GM19397 (cell line): ENCODE measurements at regions not wholly inside any gene's neighbourhood (a gene's known extent, or its start where the extent isn't known, plus 50 kb on each side); places are given as distances from the start of the nearest gene placed in this dataset.
"Not testable (repeated sequence)": the region's sequence is repeated elsewhere in the genome, so short reads cannot be mapped to it uniquely, and the experiment has no call there.

Experiments
- ATAC-seq: cut with Tn5 transposase; IDR thresholded peaks from one replicate; pipeline ENCODE4 v1.9.1; 2021; ENCODE audit warnings: mild to moderate bottlenecking, moderate library complexity; ENCODE audit not compliant: unreplicated experiment

GRCh38 chrX:15127010-15127409 lies 142.9 kb downstream of the ASB9 start:
- no peak for ATAC-seq

DNA sequence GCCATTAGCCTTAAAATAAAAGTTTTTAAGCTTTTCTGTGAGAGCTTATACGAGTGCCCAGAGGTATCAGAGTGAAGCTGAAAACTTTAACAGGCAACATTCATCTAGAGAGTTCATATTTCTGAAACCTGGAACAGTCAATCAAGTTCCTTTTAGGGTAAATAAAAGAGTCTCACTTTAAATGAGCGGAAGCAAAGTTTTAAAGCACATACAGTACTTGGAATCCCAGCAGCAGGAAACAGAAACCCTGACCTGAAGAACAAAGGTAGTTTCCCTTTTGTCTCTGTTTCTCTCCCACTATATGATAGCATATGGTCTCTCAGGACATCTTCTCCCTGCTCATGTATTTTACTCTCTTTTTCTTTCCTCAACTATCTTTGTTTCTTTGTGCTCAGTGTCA lies 153.0 kb downstream of the ASB9 start:
- no peak for ATAC-seq

DNA sequence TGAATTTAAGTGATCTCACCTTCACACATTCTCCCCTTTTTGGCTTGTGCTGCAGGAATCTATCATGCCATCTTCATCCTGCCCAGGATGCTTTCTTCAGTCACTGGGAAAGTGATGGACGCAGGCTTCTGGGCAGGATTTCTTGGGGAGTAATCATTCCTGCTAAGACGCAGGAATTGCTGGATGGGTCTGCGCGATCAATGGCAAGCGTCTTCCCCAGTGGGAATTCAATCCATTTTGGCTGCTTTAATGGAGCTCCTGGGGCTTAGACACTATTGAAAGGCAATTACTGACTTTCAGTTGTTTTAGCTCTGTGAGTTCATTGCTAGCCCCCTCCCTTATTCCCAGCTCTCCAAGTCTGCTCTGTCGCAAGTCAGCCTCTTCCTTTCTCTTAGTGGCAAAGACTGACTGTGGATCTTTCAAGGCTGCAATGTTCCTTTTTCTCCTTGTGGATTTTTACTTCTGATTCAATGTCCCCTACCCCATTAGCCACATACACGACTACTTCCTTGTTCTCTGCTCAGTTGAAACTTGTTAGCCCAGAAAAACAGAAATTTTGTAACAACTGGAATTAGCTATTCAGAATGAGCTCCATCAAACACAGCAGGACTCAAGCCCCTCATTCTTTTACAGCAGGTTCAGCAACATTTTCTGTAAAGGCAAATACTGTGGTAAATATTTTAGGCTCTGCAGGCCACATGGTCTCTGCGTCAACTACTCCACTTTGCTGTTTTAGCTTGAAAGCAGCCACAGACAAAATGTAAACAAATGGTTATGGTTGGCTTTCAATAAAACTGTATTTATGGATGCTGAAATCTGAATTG lies 154.9 kb downstream of the ASB9 start:
- ATAC-seq: no peak

GRCh38 chrX:15107367-15107988 lies 162.4 kb downstream of the ASB9 start:
- no peak for ATAC-seq

DNA sequence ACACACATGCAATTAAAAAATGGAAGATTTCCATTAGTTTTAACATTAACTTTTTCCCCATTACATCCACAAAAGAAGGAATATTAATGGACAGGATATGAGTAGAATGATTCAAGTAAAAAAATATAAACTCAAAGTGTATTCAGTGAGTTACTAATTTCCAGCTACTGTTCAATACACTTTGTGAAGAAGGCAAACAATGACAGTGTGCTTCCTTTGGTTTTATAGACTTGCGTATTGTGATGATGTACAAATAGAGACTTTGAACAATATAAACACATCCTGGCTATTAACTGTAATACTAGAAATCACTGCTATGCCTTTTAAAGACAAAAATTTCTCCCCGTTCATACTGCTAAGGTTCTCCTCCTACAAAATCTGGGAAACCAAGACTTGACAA lies 171.4 kb downstream of the ASB9 start:
- ATAC-seq: no peak

DNA sequence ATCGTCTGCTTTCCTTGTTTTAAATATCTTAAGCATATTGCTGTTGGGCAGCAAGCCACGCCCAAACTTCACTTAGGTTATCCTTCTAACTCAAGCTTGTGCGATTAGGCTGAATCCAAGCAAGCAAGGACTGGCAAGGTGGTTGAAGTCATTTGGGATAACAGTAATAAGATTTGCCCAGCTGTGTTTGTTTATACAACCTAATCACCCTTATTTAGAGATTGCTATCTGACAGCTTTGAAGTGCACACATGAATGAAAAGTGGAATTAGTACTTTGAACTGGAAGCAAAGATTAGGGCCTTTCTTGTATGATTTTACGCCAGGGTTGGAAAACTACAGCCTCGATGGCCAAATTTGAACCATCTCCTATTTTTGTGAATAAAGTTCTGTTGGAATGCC lies 182.1 kb downstream of the ASB9 start:
- ATAC-seq: no peak

DNA sequence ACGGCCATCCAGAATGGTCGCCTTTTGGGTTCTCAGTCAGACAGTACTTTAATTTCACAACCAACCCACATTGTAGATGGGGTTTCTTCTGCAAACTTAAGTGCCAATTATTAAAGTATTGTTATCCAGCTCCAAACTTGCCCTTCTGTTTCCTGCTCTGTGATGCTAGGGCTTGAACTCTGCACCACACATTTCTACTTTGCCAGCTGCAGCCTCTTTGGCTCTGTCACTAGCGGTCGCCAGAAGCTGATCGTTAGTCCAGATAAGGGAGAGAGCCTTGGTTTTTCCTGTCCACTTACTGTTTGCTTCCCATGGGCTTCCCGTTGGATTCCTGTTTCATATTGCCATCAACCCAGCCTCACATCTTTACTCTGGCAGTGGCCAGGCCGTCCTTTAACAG lies 196.6 kb downstream of the ASB9 start:
- no peak for ATAC-seq

GRCh38 chrX:15072880-15073279 lies 197.0 kb downstream of the ASB9 start:
- no peak for ATAC-seq

GRCh38 chrX:15072259-15072658 lies 197.6 kb downstream of the ASB9 start:
- no peak for ATAC-seq

DNA sequence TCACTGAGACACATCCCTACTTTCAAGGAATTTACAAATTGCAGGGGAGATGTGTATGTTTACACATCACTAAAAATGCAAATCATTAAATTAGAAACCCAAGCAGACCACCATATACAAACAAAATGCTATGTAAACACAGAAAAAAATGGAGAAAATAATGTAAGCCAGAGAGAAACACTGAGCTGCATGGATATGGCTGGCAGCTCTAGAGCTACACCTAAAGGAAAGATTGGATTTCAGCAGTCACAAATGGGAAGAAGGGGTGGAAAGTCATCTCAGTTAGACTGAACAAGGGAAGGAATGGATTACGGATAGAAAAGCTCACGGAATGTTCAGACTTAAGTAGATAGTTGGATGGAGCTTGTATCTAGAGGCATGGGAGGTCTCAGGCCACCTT lies 186.3 kb downstream of the MOSPD2 start:
- no peak for ATAC-seq

DNA sequence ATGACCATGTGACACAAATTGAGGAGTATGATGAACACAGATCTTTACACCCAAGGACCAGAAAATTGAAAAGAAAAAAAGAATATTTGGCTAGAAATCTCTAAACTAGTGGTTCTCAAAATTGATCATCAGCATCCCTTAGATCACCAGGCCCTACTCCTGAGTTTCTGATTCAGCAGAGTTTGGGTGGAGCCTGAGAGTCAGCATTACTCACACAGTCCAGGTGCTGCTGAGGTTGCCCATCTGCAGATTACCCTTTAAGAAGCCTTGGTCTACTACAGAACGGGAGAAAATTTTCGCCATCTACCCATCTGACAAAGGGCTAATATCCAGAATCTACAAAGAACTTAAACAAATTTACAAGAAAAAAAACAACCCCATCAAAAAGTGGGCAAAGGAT lies 182.8 kb downstream of the MOSPD2 start:
- ATAC-seq: no peak

DNA sequence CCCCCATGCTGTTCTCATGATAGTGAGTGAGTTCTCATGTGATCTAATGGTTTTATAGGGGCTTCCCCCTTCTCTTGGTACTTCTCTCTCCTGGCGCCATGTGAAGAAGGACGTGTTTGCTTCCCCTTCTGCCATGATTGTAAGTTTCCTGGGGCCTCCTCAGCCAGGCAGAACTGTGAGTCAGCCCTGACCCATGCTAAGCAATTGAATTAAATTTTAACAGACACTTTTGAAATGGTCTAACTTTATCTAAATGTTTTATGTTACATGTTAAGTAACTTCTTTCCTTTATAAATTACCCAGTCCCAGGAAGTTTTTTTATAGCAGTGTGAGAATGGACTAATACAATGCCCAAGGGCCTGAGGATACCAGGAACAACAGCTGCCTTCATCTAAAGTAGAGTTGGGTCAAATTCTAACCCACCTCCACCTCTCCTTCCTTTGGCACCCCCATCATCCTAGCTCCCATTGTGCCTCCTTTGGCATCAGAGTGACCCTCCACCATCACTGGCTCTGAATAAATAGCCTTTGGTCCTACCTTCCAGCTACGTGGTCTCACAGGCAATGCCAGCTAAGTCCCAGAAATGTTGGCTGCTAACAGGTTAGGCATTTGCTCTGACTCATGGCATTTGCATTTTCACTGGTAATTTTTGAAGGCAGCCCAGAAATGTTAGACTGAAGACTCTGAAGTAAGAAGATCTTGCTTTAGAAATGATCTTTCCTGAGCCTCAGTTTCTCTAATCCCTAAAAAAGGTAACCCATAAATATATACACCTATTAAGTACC lies 182.1 kb downstream of the MOSPD2 start:
- ATAC-seq: no peak

GRCh38 chrX:15050395-15050794 lies 177.2 kb downstream of the MOSPD2 start:
- no peak for ATAC-seq

DNA sequence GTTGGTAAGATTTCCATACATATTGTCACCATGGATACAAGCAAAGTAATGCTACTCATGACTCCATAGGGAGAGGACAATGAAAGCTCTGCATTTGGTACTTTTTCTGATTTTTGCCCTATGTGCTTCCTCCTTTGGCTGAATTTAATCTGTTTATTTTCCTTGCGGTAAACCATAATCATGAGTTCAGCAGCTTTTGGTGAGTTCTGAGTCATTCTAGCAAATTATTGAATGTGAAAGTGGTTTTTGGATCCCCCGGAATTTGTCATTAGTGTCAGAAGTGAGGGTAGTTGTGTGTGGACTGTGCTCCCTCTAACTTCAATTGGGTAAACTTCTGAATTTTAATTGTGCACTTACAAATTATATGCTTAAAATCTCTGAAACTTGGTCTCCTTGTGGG lies 170.3 kb downstream of the MOSPD2 start:
- ATAC-seq: no peak

DNA sequence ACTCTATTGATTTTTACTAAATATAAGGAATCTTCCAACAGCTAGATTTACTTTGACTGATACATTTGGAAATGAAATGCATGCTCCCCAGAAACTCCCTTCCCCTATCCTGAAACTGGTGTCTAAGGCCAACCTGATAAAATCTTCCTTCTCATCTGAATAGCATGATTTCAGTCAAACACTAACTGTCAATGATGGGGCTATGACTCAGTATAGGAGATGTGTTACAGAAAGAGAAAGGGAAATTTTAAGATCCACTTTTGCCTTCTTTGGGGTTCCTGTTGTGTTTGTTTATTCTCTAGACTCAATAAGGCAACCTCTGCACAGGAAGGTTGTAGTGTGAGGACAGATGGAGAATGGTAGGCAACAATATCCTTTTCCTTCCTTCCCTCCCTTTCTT lies 160.7 kb downstream of the MOSPD2 start:
- ATAC-seq: no peak

- ATAC-seq: no peak
Measured at GRCh38 chrX:15017491-15017890, 144.3 kb downstream of the MOSPD2 start.

DNA sequence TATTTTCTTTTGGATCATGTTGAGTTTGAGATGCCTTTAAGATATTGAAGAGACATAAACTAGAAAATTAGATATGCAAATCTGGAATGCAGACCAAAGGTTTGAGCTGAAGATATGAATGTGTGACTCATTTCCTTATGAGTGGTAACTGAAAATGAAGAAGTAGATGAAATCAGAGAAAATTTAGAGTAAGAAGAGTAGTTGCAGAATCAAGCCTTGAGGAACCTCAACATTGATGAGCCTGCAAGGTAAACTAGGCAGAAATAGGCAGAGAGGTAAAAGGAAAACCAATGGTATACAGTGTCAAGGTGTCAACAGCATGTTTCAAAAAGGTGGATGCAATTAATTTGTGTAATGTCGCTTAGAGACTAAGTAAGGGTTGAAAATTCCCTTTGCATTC lies 142.8 kb downstream of the MOSPD2 start:
- ATAC-seq: no peak

DNA sequence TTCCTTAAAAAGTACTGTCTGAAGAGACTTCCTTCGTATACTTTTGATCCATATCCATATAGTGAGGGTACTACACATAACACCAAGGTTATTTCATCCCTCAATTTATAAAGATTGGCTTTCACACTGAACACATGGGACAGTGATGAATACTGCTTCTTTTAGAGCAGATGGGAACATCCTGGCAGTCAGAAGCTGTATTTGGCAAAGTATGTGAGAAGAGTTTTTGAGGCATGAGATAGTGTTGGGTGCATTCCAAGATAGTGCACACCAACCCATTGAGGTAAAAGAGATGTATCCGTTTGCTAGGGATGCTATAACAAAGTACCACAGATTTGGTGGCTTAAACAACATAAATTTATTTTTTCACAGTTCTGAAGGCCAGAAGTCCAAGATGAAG lies 141.1 kb downstream of the MOSPD2 start:
- no peak for ATAC-seq

- no peak for ATAC-seq
Measured at GRCh38 chrX:15013461-15013860, 140.2 kb downstream of the MOSPD2 start.

DNA sequence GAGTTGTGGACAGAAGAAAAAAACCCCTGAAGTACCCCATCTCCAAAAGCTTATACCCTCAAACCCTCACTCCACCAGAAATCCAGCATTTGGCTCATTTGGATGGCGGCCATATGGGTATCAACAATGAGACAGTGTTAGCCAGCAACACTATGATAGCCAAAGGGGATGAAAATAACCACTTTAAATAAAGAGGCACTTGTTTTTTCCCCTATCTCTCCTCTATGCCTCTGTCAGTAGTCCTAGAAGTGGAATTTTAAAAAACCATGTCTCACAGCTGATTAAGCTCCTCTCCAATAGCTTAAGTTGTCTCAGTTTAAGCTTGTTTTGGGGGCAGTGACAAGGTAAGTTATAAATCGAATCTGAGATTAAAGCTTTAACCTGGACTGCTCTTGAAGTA lies 124.0 kb downstream of the MOSPD2 start:
- ATAC-seq: no peak

DNA sequence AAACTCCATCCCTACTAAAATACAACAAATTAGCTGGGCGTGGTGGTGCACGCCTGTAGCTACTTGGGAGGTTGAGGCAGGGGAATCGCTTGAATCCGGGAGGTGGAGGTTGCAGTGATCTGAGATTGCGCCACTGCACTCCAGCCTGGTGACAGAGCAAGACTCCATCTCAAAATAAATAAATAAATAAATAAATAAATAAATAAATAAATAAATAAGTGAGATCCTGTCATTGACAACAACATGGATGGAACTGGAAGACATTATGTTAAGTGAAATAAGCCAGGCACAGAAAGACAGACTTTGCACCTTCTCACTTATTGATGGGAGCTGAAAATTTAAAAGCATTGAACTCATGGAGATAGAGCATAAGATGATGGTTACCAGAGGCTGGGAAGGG lies 111.2 kb downstream of the MOSPD2 start:
- ATAC-seq: not testable (repeated sequence)
